ENCODE measurements at regions not wholly inside any gene's neighbourhood (a gene's known extent, or its start where the extent isn't known, plus 50 kb on each side); places are given as distances from the start of the nearest gene placed in this dataset.

GRCh38 chr5:42875785-42876374, 64.2 kb upstream of the SELENOP start:
- H3K4me1 Mint-ChIP-seq (ENCODE audit: low read depth, unreplicated experiment), result peaks cover 4% of the 10 kb centered on the region
- H4K20me1 ChIP-seq (ENCODE audit: insufficient read depth, low read length), result no peaks in the 10 kb centered on the region
- no peaks in the 10 kb centered on the region for H3K27me3 ChIP-seq (ENCODE audit: insufficient read depth, low read length)
- H3K4me3 ChIP-seq (ENCODE audit: insufficient read depth, low read depth, low read length), result no peak overlapping the region
- H3K27me3 Mint-ChIP-seq (ENCODE audit: low read depth, unreplicated experiment), result peaks cover 7% of the 10 kb centered on the region
- no peaks in the 10 kb centered on the region for H3K4me1 ChIP-seq (ENCODE audit: insufficient read depth, low read length)
- no peaks in the 10 kb centered on the region for H3K9me3 Mint-ChIP-seq (ENCODE audit: unreplicated experiment)
- H3K27ac Mint-ChIP-seq (ENCODE audit: unreplicated experiment), result no peak overlapping the region
- no peak overlapping the region for H3K27ac ChIP-seq (ENCODE audit: low read depth, low read length)
- no peaks in the 10 kb centered on the region for H3K36me3 Mint-ChIP-seq (ENCODE audit: low read depth, unreplicated experiment)
- H3K4me3 Mint-ChIP-seq (ENCODE audit: unreplicated experiment), result no peak overlapping the region
- H3K79me2 ChIP-seq (ENCODE audit: insufficient read depth, low read length), result no peaks in the 10 kb centered on the region
- no peak for FAIRE-seq
- H2AFZ ChIP-seq (ENCODE audit: low read depth, low read length), result no peak overlapping the region
- H3K9me3 ChIP-seq (ENCODE audit: insufficient read depth, low read depth, low read length), result no peaks in the 10 kb centered on the region
- H3K9ac ChIP-seq (ENCODE audit: low read length), result no peak overlapping the region
- no peak overlapping the region for H3K4me2 ChIP-seq (ENCODE audit: low read length)
- H3K36me3 ChIP-seq (ENCODE audit: insufficient read depth, low read length), result no peaks in the 10 kb centered on the region
- TF ChIP-seq EZH2 (IDR thresholded peaks at IDR 0.05; ENCODE audit: insufficient read depth, low read length) (no peak), CTCF (IDR thresholded peaks at IDR 0.05; ENCODE audit: insufficient read depth, low read depth, low read length) (no peak)
- DNase-seq (ENCODE audit: low read depth), result no peak

GRCh38 chr5:42875211-42875610, 63.5 kb upstream of the SELENOP start:
- Mint-ChIP-seq H3K27me3 (ENCODE audit: low read depth, unreplicated experiment) (peaks cover 7% of the 10 kb centered on the region), H3K9me3 (ENCODE audit: unreplicated experiment) (no peaks in the 10 kb centered on the region), H3K27ac (ENCODE audit: unreplicated experiment) (no peak overlapping the region), H3K4me3 (ENCODE audit: unreplicated experiment) (no peak overlapping the region), H3K36me3 (ENCODE audit: low read depth, unreplicated experiment) (no peaks in the 10 kb centered on the region), H3K4me1 (ENCODE audit: low read depth, unreplicated experiment) (peaks cover 7% of the 10 kb centered on the region)
- Histone ChIP-seq H3K9me3 (ENCODE audit: insufficient read depth, low read depth, low read length) (no peaks in the 10 kb centered on the region), H3K4me2 (ENCODE audit: low read length) (no peak overlapping the region), H3K79me2 (ENCODE audit: insufficient read depth, low read length) (no peaks in the 10 kb centered on the region), H3K27me3 (ENCODE audit: insufficient read depth, low read length) (no peaks in the 10 kb centered on the region), H4K20me1 (ENCODE audit: insufficient read depth, low read length) (no peaks in the 10 kb centered on the region), H3K4me1 (ENCODE audit: insufficient read depth, low read length) (no peaks in the 10 kb centered on the region), H3K36me3 (ENCODE audit: insufficient read depth, low read length) (no peaks in the 10 kb centered on the region), H3K9ac (ENCODE audit: low read length) (no peak overlapping the region), H3K27ac (ENCODE audit: low read depth, low read length) (no peak overlapping the region), H2AFZ (ENCODE audit: low read depth, low read length) (no peak overlapping the region), H3K4me3 (ENCODE audit: insufficient read depth, low read depth, low read length) (no peak overlapping the region)
- FAIRE-seq, result no peak
- TF ChIP-seq CTCF (IDR thresholded peaks at IDR 0.05; ENCODE audit: insufficient read depth, low read depth, low read length) (no peak), EZH2 (IDR thresholded peaks at IDR 0.05; ENCODE audit: insufficient read depth, low read length) (no peak)
- no peak for DNase-seq (ENCODE audit: low read depth)

GRCh38 chr5:42874621-42875198, 63.0 kb upstream of the SELENOP start:
- Histone ChIP-seq H3K4me2 (ENCODE audit: low read length) (no peak overlapping the region), H3K79me2 (ENCODE audit: insufficient read depth, low read length) (no peaks in the 10 kb centered on the region), H3K4me3 (ENCODE audit: insufficient read depth, low read depth, low read length) (no peak overlapping the region), H4K20me1 (ENCODE audit: insufficient read depth, low read length) (no peaks in the 10 kb centered on the region), H3K9ac (ENCODE audit: low read length) (no peak overlapping the region), H3K36me3 (ENCODE audit: insufficient read depth, low read length) (no peaks in the 10 kb centered on the region), H2AFZ (ENCODE audit: low read depth, low read length) (no peak overlapping the region), H3K27me3 (ENCODE audit: insufficient read depth, low read length) (no peaks in the 10 kb centered on the region), H3K9me3 (ENCODE audit: insufficient read depth, low read depth, low read length) (no peaks in the 10 kb centered on the region), H3K4me1 (ENCODE audit: insufficient read depth, low read length) (no peaks in the 10 kb centered on the region), H3K27ac (ENCODE audit: low read depth, low read length) (no peak overlapping the region)
- Mint-ChIP-seq H3K27me3 (ENCODE audit: low read depth, unreplicated experiment) (peaks cover 7% of the 10 kb centered on the region), H3K27ac (ENCODE audit: unreplicated experiment) (no peak overlapping the region), H3K36me3 (ENCODE audit: low read depth, unreplicated experiment) (no peaks in the 10 kb centered on the region), H3K4me1 (ENCODE audit: low read depth, unreplicated experiment) (peaks cover 7% of the 10 kb centered on the region), H3K9me3 (ENCODE audit: unreplicated experiment) (no peaks in the 10 kb centered on the region), H3K4me3 (ENCODE audit: unreplicated experiment) (no peak overlapping the region)
- FAIRE-seq, result no peak
- DNase-seq (ENCODE audit: low read depth), result no peak
- TF ChIP-seq CTCF (IDR thresholded peaks at IDR 0.05; ENCODE audit: insufficient read depth, low read depth, low read length), result no peak
- TF ChIP-seq EZH2 (IDR thresholded peaks at IDR 0.05; ENCODE audit: insufficient read depth, low read length), result no peak
